SK-N-SH (cell line): ENCODE measurements at regions not wholly inside any gene's neighbourhood (a gene's known extent, or its start where the extent isn't known, plus 50 kb on each side); places are given as distances from the start of the nearest gene placed in this dataset.

ENCODE experiments used
- CTCF ChIA-PET: fragments of 300-600, 350-600 bp; formaldehyde crosslinking; extraction: SDS; loops from one replicate; lab custom pipeline; 2021; lab: Yijun Ruan, JAX
- POLR2A ChIA-PET: fragments of 350-600 bp; sonication (Branson Sonifier 250); formaldehyde crosslinking; extraction: SDS; loops from one replicate; lab custom pipeline; 2020; ENCODE audit warnings: antibody characterized with exemption, inconsistent platforms; lab: Yijun Ruan, JAX
- DNase-seq: peaks from one replicate; pipeline ENCODE4 v3.0.0; 2012
- H2AFZ ChIP-seq: fragments of 200-600 bp; sonication (generic); 2 replicates; pipeline ENCODE4 v1.8.1; 2016; ENCODE audit warnings: antibody characterized with exemption, mild to moderate bottlenecking, low read depth
- H3F3A ChIP-seq: fragments of 200-600 bp; sonication (generic); replicated peaks from 2 replicates; pipeline ENCODE3; 2016; ENCODE audit warnings: antibody characterized with exemption, mild to moderate bottlenecking; ENCODE audit not compliant: insufficient read depth
- H3K27ac ChIP-seq, 2 experiments: fragments of 200-500 bp in 1 of 2; fragments of 200-600 bp in 1 of 2; sonication (Bioruptor generic) in 1 of 2; sonication (generic), shearing (Covaris generic) in 1 of 2; 2 replicates each; pipeline versions ENCODE4 v1.5.1 to v1.6.1; 2014 to 2016; ENCODE audit warnings: low read depth in 2 of 2, inconsistent platforms in 1 of 2, low read length in 1 of 2, mild to moderate bottlenecking in 1 of 2, mixed read lengths in 1 of 2
- H3K27me3 ChIP-seq: fragments of 200-600 bp; sonication (generic), shearing (Covaris generic); 2 replicates; pipeline ENCODE4 v1.6.1; 2016; ENCODE audit warnings: mixed run types; ENCODE audit not compliant: insufficient read depth
- H3K36me3 ChIP-seq, 2 experiments: fragments of 200-500 bp in 1 of 2; fragments of 200-600 bp in 1 of 2; sonication (Bioruptor generic) in 1 of 2; sonication (generic) in 1 of 2; replicated peaks in 1 of 2; 2 replicates each; pipeline versions ENCODE3 to v1.5.1; 2014 to 2016; ENCODE audit warnings: low read length in 1 of 2, mild to moderate bottlenecking in 1 of 2; ENCODE audit not compliant: insufficient read depth in 2 of 2, control insufficient read depth in 1 of 2
- H3K4me1 ChIP-seq, 2 experiments: fragments of 200-500 bp in 1 of 2; fragments of 200-600 bp in 1 of 2; sonication (Bioruptor generic) in 1 of 2; sonication (generic), shearing (Covaris generic) in 1 of 2; 2 replicates each; pipeline versions ENCODE4 v1.5.1 to v1.6.1; 2014 to 2016; ENCODE audit warnings: low read depth in 1 of 2, low read length in 1 of 2, mixed run types in 1 of 2; ENCODE audit not compliant: insufficient read depth in 2 of 2, control insufficient read depth in 1 of 2
- H3K4me2 ChIP-seq: fragments of 200-600 bp; sonication (generic), shearing (Covaris generic); 2 replicates; pipeline ENCODE4 v1.6.1; 2017; ENCODE audit warnings: mixed run types
- H3K4me3 ChIP-seq, 2 experiments: fragments of 200-500 bp in 1 of 2; fragments of 200-600 bp in 1 of 2; sonication (Bioruptor generic) in 1 of 2; sonication (generic), shearing (Covaris generic) in 1 of 2; 2 replicates each; pipeline versions ENCODE4 v1.5.1 to v1.8.1; 2014 to 2016; ENCODE audit warnings: low read depth in 2 of 2, inconsistent platforms in 1 of 2, low read length in 1 of 2, mild to moderate bottlenecking in 1 of 2, mixed read lengths in 1 of 2, moderate library complexity in 1 of 2
- H3K79me2 ChIP-seq: fragments of 200-600 bp; sonication (generic); 2 replicates; pipeline ENCODE4 v1.8.1; 2017; ENCODE audit warnings: mild to moderate bottlenecking; ENCODE audit not compliant: insufficient read depth
- H3K9ac ChIP-seq: fragments of 200-600 bp; sonication (generic); 2 replicates; pipeline ENCODE4 v1.6.1; 2017; ENCODE audit warnings: mixed run types
- H3K9me2 ChIP-seq: fragments of 200-600 bp; sonication (generic); 2 replicates; pipeline ENCODE4 v1.6.1; 2017; ENCODE audit warnings: mixed run types
- H3K9me3 ChIP-seq: fragments of 200-600 bp; sonication (generic); 2 replicates; pipeline ENCODE4 v1.6.1; 2017; ENCODE audit warnings: mixed run types, mild to moderate bottlenecking, moderate library complexity
- H4K20me1 ChIP-seq: fragments of 200-600 bp; sonication (generic); 2 replicates; pipeline ENCODE4 v1.6.1; 2017; ENCODE audit warnings: mild to moderate bottlenecking, mixed run types; ENCODE audit not compliant: insufficient read depth
- CHD2 ChIP-seq: fragments of 150-350 bp; IDR thresholded peaks from 2 replicates; pipeline ENCODE4 v1.6.1; 2018; ENCODE audit warnings: low read length; ENCODE audit not compliant: partially characterized antibody
- ELF1 ChIP-seq: IDR thresholded peaks from 2 replicates; pipeline ENCODE4 v1.4.0; 2012
- EZH2phosphoT487 ChIP-seq: fragments of 200-600 bp; sonication (generic); IDR thresholded peaks from 2 replicates; pipeline ENCODE4 v1.6.1; 2017; ENCODE audit warnings: low read depth, mixed run types, mild to moderate bottlenecking, antibody characterized with exemption, moderate library complexity, borderline replicate concordance
- FOSL2 ChIP-seq: IDR thresholded peaks from 2 replicates; pipeline ENCODE4 v1.4.0; 2012; ENCODE audit warnings: low read depth, mild to moderate bottlenecking, moderate library complexity, borderline replicate concordance
- FOXM1 ChIP-seq: IDR thresholded peaks from 2 replicates; pipeline ENCODE4 v1.4.0; 2012; ENCODE audit warnings: low read depth, mild to moderate bottlenecking
- MEF2A ChIP-seq: IDR thresholded peaks from 2 replicates; pipeline ENCODE4 v1.4.0; 2012; ENCODE audit warnings: low read depth, borderline replicate concordance
- MXI1 ChIP-seq: IDR thresholded peaks from 2 replicates; pipeline ENCODE4 v1.6.1; 2012; ENCODE audit warnings: mild to moderate bottlenecking, low read depth, low read length, improper control_type of control experiment
- POLR2AphosphoS5 ChIP-seq: IDR thresholded peaks from 2 replicates; pipeline ENCODE4 v1.6.1; 2012; ENCODE audit warnings: low read depth, low read length
- RCOR1 ChIP-seq: fragments of 150-350 bp; IDR thresholded peaks from 2 replicates; pipeline ENCODE4 v1.6.1; 2017; ENCODE audit warnings: antibody characterized with exemption, low read length
- RXRA ChIP-seq: IDR thresholded peaks from 2 replicates; pipeline ENCODE4 v1.4.0; 2012; ENCODE audit warnings: low read depth, mild to moderate bottlenecking, borderline replicate concordance
- SMC3 ChIP-seq: IDR thresholded peaks from 2 replicates; pipeline ENCODE4 v1.6.1; 2012; ENCODE audit warnings: low read depth, low read length, improper control_type of control experiment
- TAF1 ChIP-seq: IDR thresholded peaks from 2 replicates; pipeline ENCODE4 v1.6.1; 2012; ENCODE audit warnings: low read depth, mild to moderate bottlenecking, low read length, moderate library complexity, borderline replicate concordance
- TCF12 ChIP-seq: IDR thresholded peaks from 2 replicates; pipeline ENCODE4 v1.4.0; 2012
- YY1 ChIP-seq: IDR thresholded peaks from 2 replicates; pipeline ENCODE4 v1.4.0; 2012; ENCODE audit warnings: low read depth, mild to moderate bottlenecking
- WGBS: methylation state at CpG from one replicate; pipeline ENCODE4 v1.1.6; 2017; ENCODE audit warnings: low lambda C conversion rate; 5-methylcytosine and 5-hydroxymethylcytosine counted together
- TF ChIP-seq, protein P1 (sequence below): fragments of 150-350 bp; IDR thresholded peaks from 2 replicates; pipeline ENCODE4 v1.6.1; 2017; ENCODE audit warnings: antibody characterized with exemption, low read length, low read depth, borderline replicate concordance
- TF ChIP-seq, protein P2 (sequence below): IDR thresholded peaks from 2 replicates; pipeline ENCODE4; 2012
- TF ChIP-seq, protein P3 (sequence below): IDR thresholded peaks from 2 replicates; pipeline ENCODE4 v1.6.1; 2012; ENCODE audit warnings: mild to moderate bottlenecking, low read depth, low read length, moderate library complexity
- TF ChIP-seq, protein P4 (sequence below): fragments of 200-600 bp; sonication (generic); IDR thresholded peaks from 2 replicates; pipeline ENCODE4 v1.6.1; 2017; ENCODE audit warnings: antibody characterized with exemption, mild to moderate bottlenecking, moderate library complexity

DNA sequence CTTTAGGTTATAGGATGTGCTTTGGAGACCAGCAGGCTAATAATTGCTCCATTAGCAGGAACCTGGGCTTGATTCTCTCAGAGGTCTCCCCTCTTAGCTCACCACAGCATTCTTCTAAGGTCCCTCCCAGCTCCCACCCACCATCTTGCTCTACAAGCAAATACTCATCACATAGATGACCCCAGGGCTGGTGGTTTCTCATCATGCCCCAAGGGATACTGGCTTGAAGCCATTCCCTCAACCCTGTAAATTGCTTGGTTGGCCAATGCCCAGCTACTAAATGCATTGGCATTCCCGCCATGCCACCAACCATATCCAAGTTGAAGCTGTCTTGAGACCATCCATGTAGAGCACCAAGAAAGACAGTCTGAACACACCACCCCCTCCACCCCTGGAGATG, 130.2 kb upstream of the NCAM1 start:
- Histone ChIP-seq H3K4me1 (peaks cover 18 to 29% of the 10 kb centered on the region in 2 experiments), H3K27me3 (no peaks in the 10 kb centered on the region), H4K20me1 (no peaks in the 10 kb centered on the region), H3F3A (no peaks in the 10 kb centered on the region), H3K27ac (no peak overlapping the region), H3K9me3 (no peaks in the 10 kb centered on the region), H3K36me3 (no peaks in the 10 kb centered on the region), H3K4me3 (no peak overlapping the region), H2AFZ (no peak overlapping the region), H3K9me2 (no peaks in the 10 kb centered on the region), H3K79me2 (no peaks in the 10 kb centered on the region), H3K4me2 (no peak overlapping the region), H3K9ac (no peak overlapping the region)
- TF ChIP-seq, protein P1, sequence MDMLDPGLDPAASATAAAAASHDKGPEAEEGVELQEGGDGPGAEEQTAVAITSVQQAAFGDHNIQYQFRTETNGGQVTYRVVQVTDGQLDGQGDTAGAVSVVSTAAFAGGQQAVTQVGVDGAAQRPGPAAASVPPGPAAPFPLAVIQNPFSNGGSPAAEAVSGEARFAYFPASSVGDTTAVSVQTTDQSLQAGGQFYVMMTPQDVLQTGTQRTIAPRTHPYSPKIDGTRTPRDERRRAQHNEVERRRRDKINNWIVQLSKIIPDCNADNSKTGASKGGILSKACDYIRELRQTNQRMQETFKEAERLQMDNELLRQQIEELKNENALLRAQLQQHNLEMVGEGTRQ, result no peak
- no peak for TF ChIP-seq ELF1
- TF ChIP-seq FOXM1, result no peak
- no peak for TF ChIP-seq POLR2AphosphoS5
- no peak for TF ChIP-seq MEF2A
- TF ChIP-seq MXI1, result no peak
- TF ChIP-seq, protein P2, sequence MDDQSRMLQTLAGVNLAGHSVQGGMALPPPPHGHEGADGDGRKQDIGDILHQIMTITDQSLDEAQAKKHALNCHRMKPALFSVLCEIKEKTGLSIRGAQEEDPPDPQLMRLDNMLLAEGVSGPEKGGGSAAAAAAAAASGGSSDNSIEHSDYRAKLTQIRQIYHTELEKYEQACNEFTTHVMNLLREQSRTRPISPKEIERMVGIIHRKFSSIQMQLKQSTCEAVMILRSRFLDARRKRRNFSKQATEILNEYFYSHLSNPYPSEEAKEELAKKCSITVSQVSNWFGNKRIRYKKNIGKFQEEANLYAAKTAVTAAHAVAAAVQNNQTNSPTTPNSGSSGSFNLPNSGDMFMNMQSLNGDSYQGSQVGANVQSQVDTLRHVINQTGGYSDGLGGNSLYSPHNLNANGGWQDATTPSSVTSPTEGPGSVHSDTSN, result no peak
- TF ChIP-seq SMC3, result no peak
- no peak for TF ChIP-seq RCOR1
- TF ChIP-seq FOSL2, result no peak
- no peak for TF ChIP-seq CHD2
- TF ChIP-seq EZH2phosphoT487, result no peak
- no peak for TF ChIP-seq RXRA
- TF ChIP-seq TCF12, result no peak
- TF ChIP-seq, protein P3, sequence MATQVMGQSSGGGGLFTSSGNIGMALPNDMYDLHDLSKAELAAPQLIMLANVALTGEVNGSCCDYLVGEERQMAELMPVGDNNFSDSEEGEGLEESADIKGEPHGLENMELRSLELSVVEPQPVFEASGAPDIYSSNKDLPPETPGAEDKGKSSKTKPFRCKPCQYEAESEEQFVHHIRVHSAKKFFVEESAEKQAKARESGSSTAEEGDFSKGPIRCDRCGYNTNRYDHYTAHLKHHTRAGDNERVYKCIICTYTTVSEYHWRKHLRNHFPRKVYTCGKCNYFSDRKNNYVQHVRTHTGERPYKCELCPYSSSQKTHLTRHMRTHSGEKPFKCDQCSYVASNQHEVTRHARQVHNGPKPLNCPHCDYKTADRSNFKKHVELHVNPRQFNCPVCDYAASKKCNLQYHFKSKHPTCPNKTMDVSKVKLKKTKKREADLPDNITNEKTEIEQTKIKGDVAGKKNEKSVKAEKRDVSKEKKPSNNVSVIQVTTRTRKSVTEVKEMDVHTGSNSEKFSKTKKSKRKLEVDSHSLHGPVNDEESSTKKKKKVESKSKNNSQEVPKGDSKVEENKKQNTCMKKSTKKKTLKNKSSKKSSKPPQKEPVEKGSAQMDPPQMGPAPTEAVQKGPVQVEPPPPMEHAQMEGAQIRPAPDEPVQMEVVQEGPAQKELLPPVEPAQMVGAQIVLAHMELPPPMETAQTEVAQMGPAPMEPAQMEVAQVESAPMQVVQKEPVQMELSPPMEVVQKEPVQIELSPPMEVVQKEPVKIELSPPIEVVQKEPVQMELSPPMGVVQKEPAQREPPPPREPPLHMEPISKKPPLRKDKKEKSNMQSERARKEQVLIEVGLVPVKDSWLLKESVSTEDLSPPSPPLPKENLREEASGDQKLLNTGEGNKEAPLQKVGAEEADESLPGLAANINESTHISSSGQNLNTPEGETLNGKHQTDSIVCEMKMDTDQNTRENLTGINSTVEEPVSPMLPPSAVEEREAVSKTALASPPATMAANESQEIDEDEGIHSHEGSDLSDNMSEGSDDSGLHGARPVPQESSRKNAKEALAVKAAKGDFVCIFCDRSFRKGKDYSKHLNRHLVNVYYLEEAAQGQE, result no peak
- no peak for TF ChIP-seq YY1
- TF ChIP-seq, protein P4, sequence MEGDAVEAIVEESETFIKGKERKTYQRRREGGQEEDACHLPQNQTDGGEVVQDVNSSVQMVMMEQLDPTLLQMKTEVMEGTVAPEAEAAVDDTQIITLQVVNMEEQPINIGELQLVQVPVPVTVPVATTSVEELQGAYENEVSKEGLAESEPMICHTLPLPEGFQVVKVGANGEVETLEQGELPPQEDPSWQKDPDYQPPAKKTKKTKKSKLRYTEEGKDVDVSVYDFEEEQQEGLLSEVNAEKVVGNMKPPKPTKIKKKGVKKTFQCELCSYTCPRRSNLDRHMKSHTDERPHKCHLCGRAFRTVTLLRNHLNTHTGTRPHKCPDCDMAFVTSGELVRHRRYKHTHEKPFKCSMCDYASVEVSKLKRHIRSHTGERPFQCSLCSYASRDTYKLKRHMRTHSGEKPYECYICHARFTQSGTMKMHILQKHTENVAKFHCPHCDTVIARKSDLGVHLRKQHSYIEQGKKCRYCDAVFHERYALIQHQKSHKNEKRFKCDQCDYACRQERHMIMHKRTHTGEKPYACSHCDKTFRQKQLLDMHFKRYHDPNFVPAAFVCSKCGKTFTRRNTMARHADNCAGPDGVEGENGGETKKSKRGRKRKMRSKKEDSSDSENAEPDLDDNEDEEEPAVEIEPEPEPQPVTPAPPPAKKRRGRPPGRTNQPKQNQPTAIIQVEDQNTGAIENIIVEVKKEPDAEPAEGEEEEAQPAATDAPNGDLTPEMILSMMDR, result no peak
- TF ChIP-seq TAF1, result no peak
- DNase-seq, result no peak
- CTCF ChIA-PET, result interaction anchor here (1.2 to 2.0 kb wide), 2 partner anchors 243 to 459 kb away, joined by 3 to 4 read pairs; no protein-coding TSS in a partner anchor
- 44% methylated on average over 1 of the region's 1 CpG for WGBS
- POLR2A ChIA-PET, result no interaction called here
